H9 (cell line): ENCODE measurements at regions not wholly inside any gene's neighbourhood (a gene's known extent, or its start where the extent isn't known, plus 50 kb on each side); places are given as distances from the start of the nearest gene placed in this dataset.

Experiments used
- DNase-seq: peaks from one replicate; pipeline ENCODE4 v3.0.0-alpha.2; 2017
- H2AFZ ChIP-seq: one replicate; pipeline ENCODE4 v1.6.1; 2013; ENCODE audit warnings: mild to moderate bottlenecking, low read length, control low read depth, moderate library complexity
- H2AK5ac ChIP-seq: 2 replicates; pipeline ENCODE4 v1.6.1; 2013; ENCODE audit warnings: low read length, control low read depth, mixed read lengths; ENCODE audit not compliant: insufficient read length
- H2BK120ac ChIP-seq: one replicate; pipeline ENCODE4 v1.6.1; 2013; ENCODE audit warnings: low read depth, mild to moderate bottlenecking, low read length, control low read depth, inconsistent platforms; ENCODE audit not compliant: poor library complexity, severe bottlenecking
- H2BK12ac ChIP-seq: 2 replicates; pipeline ENCODE4 v1.6.1; 2013; ENCODE audit warnings: low read length, control low read depth, mixed read lengths, low read depth; ENCODE audit not compliant: insufficient read length
- H2BK15ac ChIP-seq: 2 replicates; pipeline ENCODE4 v1.6.1; 2013; ENCODE audit warnings: low read depth, low read length, control low read depth
- H2BK20ac ChIP-seq: one replicate; pipeline ENCODE4 v1.6.1; 2013; ENCODE audit warnings: low read depth, mild to moderate bottlenecking, low read length, control low read depth, inconsistent platforms; ENCODE audit not compliant: poor library complexity, severe bottlenecking
- H2BK5ac ChIP-seq: 2 replicates; pipeline ENCODE4 v1.6.1; 2013; ENCODE audit warnings: low read length, control low read depth, mixed read lengths; ENCODE audit not compliant: insufficient read length
- H3K14ac ChIP-seq: 2 replicates; pipeline ENCODE4 v1.6.1; 2013; ENCODE audit warnings: low read length, control low read depth; ENCODE audit not compliant: insufficient read depth
- H3K18ac ChIP-seq: 2 replicates; pipeline ENCODE4 v1.6.1; 2013; ENCODE audit warnings: low read depth, mild to moderate bottlenecking, mixed read lengths, low read length, control low read depth; ENCODE audit not compliant: insufficient read length
- H3K23ac ChIP-seq: 2 replicates; pipeline ENCODE4 v1.6.1; 2013; ENCODE audit warnings: low read length, control low read depth, mixed read lengths, low read depth; ENCODE audit not compliant: insufficient read length
- H3K23me2 ChIP-seq: 2 replicates; pipeline ENCODE4 v1.6.1; 2013; ENCODE audit warnings: low read depth, mild to moderate bottlenecking, mixed read lengths, low read length, control low read depth; ENCODE audit not compliant: insufficient read length, poor library complexity, severe bottlenecking
- H3K27ac ChIP-seq: 2 replicates; pipeline ENCODE4 v1.5.1; 2013; ENCODE audit warnings: low read length, control low read depth, mixed read lengths, low read depth; ENCODE audit not compliant: insufficient read length
- H3K27me3 ChIP-seq: 2 replicates; pipeline ENCODE4 v1.6.1; 2013; ENCODE audit warnings: low read length, control low read depth, inconsistent platforms; ENCODE audit not compliant: insufficient read depth
- H3K4ac ChIP-seq: 2 replicates; pipeline ENCODE4 v1.6.1; 2013; ENCODE audit warnings: low read depth, mild to moderate bottlenecking, control low read depth, inconsistent platforms, low read length, moderate library complexity
- H3K4me1 ChIP-seq: 2 replicates; pipeline ENCODE4 v1.6.1; 2013; ENCODE audit warnings: low read length, control low read depth, inconsistent platforms; ENCODE audit not compliant: insufficient read depth
- H3K4me2 ChIP-seq: 2 replicates; pipeline ENCODE4 v1.6.1; 2013; ENCODE audit warnings: low read length, control low read depth, mixed read lengths; ENCODE audit not compliant: insufficient read length, insufficient read depth
- H3K56ac ChIP-seq: 2 replicates; pipeline ENCODE4 v1.6.1; 2013; ENCODE audit warnings: low read depth, mild to moderate bottlenecking, mixed read lengths, low read length, control low read depth; ENCODE audit not compliant: insufficient read length
- H3K79me1 ChIP-seq: 2 replicates; pipeline ENCODE4 v1.6.1; 2013; ENCODE audit warnings: low read depth, mild to moderate bottlenecking, moderate library complexity, low read length, control low read depth, inconsistent platforms; ENCODE audit not compliant: insufficient read depth, poor library complexity, severe bottlenecking
- H3K79me2 ChIP-seq: 2 replicates; pipeline ENCODE4 v1.6.1; 2013; ENCODE audit warnings: low read length, control low read depth, inconsistent platforms; ENCODE audit not compliant: insufficient read depth
- H3K9ac ChIP-seq: 2 replicates; pipeline ENCODE4 v1.6.1; 2013; ENCODE audit warnings: low read length, control low read depth, mixed read lengths; ENCODE audit not compliant: insufficient read length; ENCODE audit errors: extremely low read depth
- H3K9me3 ChIP-seq: one replicate; pipeline ENCODE4 v1.6.1; 2013; ENCODE audit warnings: low read depth, low read length, inconsistent platforms; ENCODE audit not compliant: control insufficient read depth
- H3T11ph ChIP-seq: one replicate; pipeline ENCODE4 v1.6.1; 2013; ENCODE audit warnings: mild to moderate bottlenecking, low read length, control low read depth, inconsistent platforms
- H4K20me1 ChIP-seq: one replicate; pipeline ENCODE4 v1.6.1; 2013; ENCODE audit not compliant: control insufficient read depth, insufficient read length, insufficient read depth
- H4K5ac ChIP-seq: 2 replicates; pipeline ENCODE4 v1.6.1; 2013; ENCODE audit warnings: low read depth, mild to moderate bottlenecking, mixed read lengths, low read length, control low read depth; ENCODE audit not compliant: insufficient read length
- H4K8ac ChIP-seq: replicated peaks from 2 replicates; pipeline ENCODE4 v1.6.1; 2013; ENCODE audit warnings: low read length, control low read depth, mixed read lengths, low read depth; ENCODE audit not compliant: insufficient read length
- H4K91ac ChIP-seq: 2 replicates; pipeline ENCODE4 v1.6.1; 2013; ENCODE audit warnings: low read depth, mild to moderate bottlenecking, moderate library complexity, mixed read lengths, low read length, control low read depth; ENCODE audit not compliant: insufficient read length
- H3K27ac Mint-ChIP-seq, 3 experiments: 2 replicates in 2 of 3; 3 replicates in 1 of 3; pipeline ENCODE4 v1.8.0; 2020 to 2021; ENCODE audit warnings: mixed read lengths in 3 of 3, mild to moderate bottlenecking in 1 of 3, moderate library complexity in 1 of 3
- H3K27me3 Mint-ChIP-seq: 2 replicates; pipeline ENCODE4 v1.8.0; 2021; ENCODE audit warnings: low read depth, mild to moderate bottlenecking, moderate library complexity, mixed read lengths
- H3K36me3 Mint-ChIP-seq, 3 experiments: 2 replicates in 2 of 3; 3 replicates in 1 of 3; pipeline ENCODE4 v1.8.0; 2020 to 2021; ENCODE audit warnings: low read depth in 3 of 3, mixed read lengths in 3 of 3; ENCODE audit not compliant: insufficient read depth in 1 of 3
- H3K4me1 Mint-ChIP-seq, 2 experiments: 2 replicates each; pipeline ENCODE4 v1.8.0; 2020; ENCODE audit warnings: mixed read lengths in 2 of 2
- H3K4me3 Mint-ChIP-seq, 2 experiments: 2 replicates in 1 of 2; 3 replicates in 1 of 2; pipeline ENCODE4 v1.8.0; 2020 to 2021; ENCODE audit warnings: mild to moderate bottlenecking in 2 of 2, mixed read lengths in 2 of 2, moderate library complexity in 1 of 2
- H3K9me3 Mint-ChIP-seq, 2 experiments: 2 replicates in 1 of 2; 3 replicates in 1 of 2; pipeline ENCODE4 v1.8.0; 2020; ENCODE audit warnings: mild to moderate bottlenecking in 2 of 2, mixed read lengths in 2 of 2, moderate library complexity in 1 of 2
- WGBS: extraction: QIAGEN DNeasy Blood & Tissue Kit; methylation state at CpG from one replicate; pipeline ENCODE4 v1.1.7; 2013; ENCODE audit warnings: missing lambda C conversion rate, low lambda C conversion rate, mixed read lengths; ENCODE audit not compliant: insufficient read length; ENCODE audit errors: extremely low coverage; 5-methylcytosine and 5-hydroxymethylcytosine counted together
- TF ChIP-seq, protein P1 (sequence below): fragments of 200-600 bp; sonication (generic); conservative IDR thresholded peaks from 3 replicates; pipeline ENCODE4 v1.8.0; 2021; ENCODE audit warnings: antibody characterized with exemption, mild to moderate bottlenecking

DNA sequence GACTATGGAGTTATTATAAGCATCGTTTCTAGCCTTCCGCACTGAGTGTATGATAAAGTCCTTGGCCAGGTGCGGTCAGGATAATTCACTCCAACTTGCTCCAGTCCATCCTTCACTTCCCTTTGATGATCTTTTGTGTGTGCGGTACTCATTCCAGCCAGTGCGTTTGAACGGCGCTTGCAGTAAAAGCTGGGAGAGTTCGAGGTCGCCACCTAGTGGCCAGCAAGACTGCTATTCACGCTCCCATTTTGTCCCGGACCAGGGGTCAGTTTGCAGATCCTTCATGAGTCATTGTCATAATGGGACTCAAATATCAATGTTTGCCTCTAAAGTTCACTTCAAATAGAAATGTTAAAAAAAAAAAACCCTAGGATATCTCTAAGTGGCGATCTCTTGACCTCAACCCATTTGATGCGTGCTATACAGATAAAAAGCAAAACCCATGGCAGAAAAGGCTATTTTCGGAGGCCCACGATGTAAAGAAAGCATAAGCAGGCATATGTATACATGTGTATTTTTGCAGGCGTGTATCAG is 417.1 kb downstream of the TMEM114 start:
- Histone ChIP-seq H3K27ac (no peak overlapping the region), H2BK120ac (no peak overlapping the region), H3T11ph (no peak overlapping the region), H3K23ac (no peak overlapping the region), H3K4me1 (no peaks in the 10 kb centered on the region; the same call in 1 of the 2 replicates), H2AFZ (no peak overlapping the region), H3K56ac (no peak overlapping the region), H3K23me2 (no peaks in the 10 kb centered on the region), H3K4me2 (no peak overlapping the region), H2BK12ac (no peak overlapping the region), H4K8ac (no peak overlapping the region), H3K9me3 (no peaks in the 10 kb centered on the region), H4K20me1 (no peaks in the 10 kb centered on the region), H2BK5ac (no peak overlapping the region), H3K4ac (no peak overlapping the region), H2BK20ac (no peak overlapping the region), H3K27me3 (no peaks in the 10 kb centered on the region), H3K14ac (no peak overlapping the region), H3K9ac (no peak overlapping the region), H3K79me2 (no peaks in the 10 kb centered on the region), H2AK5ac (no peak overlapping the region), H3K79me1 (no peaks in the 10 kb centered on the region), H4K91ac (no peak overlapping the region), H4K5ac (no peak overlapping the region), H2BK15ac (no peak overlapping the region), H3K18ac (no peak overlapping the region)
- WGBS = no CpG with 5 or more reads among the region's 16 CpGs
- peak; percentile 91 for DNase-seq
- Mint-ChIP-seq H3K27ac (no peak overlapping the region; a peak in 1 of 7 replicates), H3K4me1 (peaks cover 4 to 8% of the 10 kb centered on the region in 2 experiments; a peak in 3 of 4 replicates), H3K4me3 (no peak overlapping the region), H3K36me3 (no peaks in the 10 kb centered on the region), H3K9me3 (no peaks in the 10 kb centered on the region), H3K27me3 (peaks cover 2% of the 10 kb centered on the region; the same call in 1 of the 2 replicates)
- TF ChIP-seq, protein P1, sequence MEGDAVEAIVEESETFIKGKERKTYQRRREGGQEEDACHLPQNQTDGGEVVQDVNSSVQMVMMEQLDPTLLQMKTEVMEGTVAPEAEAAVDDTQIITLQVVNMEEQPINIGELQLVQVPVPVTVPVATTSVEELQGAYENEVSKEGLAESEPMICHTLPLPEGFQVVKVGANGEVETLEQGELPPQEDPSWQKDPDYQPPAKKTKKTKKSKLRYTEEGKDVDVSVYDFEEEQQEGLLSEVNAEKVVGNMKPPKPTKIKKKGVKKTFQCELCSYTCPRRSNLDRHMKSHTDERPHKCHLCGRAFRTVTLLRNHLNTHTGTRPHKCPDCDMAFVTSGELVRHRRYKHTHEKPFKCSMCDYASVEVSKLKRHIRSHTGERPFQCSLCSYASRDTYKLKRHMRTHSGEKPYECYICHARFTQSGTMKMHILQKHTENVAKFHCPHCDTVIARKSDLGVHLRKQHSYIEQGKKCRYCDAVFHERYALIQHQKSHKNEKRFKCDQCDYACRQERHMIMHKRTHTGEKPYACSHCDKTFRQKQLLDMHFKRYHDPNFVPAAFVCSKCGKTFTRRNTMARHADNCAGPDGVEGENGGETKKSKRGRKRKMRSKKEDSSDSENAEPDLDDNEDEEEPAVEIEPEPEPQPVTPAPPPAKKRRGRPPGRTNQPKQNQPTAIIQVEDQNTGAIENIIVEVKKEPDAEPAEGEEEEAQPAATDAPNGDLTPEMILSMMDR = peak; percentile 98
